Heart left ventricle (tissue), 16 donors: ENCODE measurements at regions not wholly inside any gene's neighbourhood (a gene's known extent, or its start where the extent isn't known, plus 50 kb on each side); places are given as distances from the start of the nearest gene placed in this dataset.

ENCODE experiments used
- ATAC-seq, 4 donors: fragments of 200-7000 bp; cut with Tn5 transposase; one replicate each; pipeline ENCODE4 v1.9.1; 2020 to 2022; ENCODE audit warnings: moderate library complexity in 4 of 4, mild to moderate bottlenecking in 3 of 4, moderate number of reproducible peaks in 1 of 4
- DNase-seq, 5 donors: peaks; one replicate each; pipeline ENCODE4 v3.0.0-alpha.2; 2020
- H3K27ac ChIP-seq, 12 donors: fragments of 200-600 bp; sonication (generic) in 4 of 12; one replicate each; pipeline versions ENCODE4 v1.5.0 to v1.8.0; 2016 to 2022; ENCODE audit warnings: mild to moderate bottlenecking in 2 of 12
- H3K27me3 ChIP-seq, 9 donors: fragments of 200-600 bp; sonication (generic) in 2 of 9; one replicate each; pipeline versions ENCODE4 v1.5.1 to v1.8.0; 2016 to 2022; ENCODE audit warnings: mild to moderate bottlenecking in 3 of 9
- H3K36me3 ChIP-seq, 9 donors: fragments of 200-600 bp; sonication (generic) in 2 of 9; one replicate each; pipeline versions ENCODE4 v1.5.0 to v1.8.0; 2018 to 2022; ENCODE audit warnings: mild to moderate bottlenecking in 2 of 9
- H3K4me1 ChIP-seq, 12 donors: fragments of 200-600 bp; sonication (generic) in 4 of 12; one replicate each; pipeline versions ENCODE4 v1.5.0 to v1.8.0; 2016 to 2022; ENCODE audit warnings: mild to moderate bottlenecking in 3 of 12
- H3K4me3 ChIP-seq, 12 donors: fragments of 200-600 bp; sonication (generic) in 4 of 12; one replicate each; pipeline versions ENCODE4 v1.5.0 to v1.8.0; 2017 to 2022; ENCODE audit warnings: mild to moderate bottlenecking in 9 of 12, moderate library complexity in 4 of 12
- H3K9me3 ChIP-seq, 12 donors: fragments of 200-600 bp; sonication (generic) in 4 of 12; one replicate each; pipeline versions ENCODE4 v1.5.0 to v1.8.0; 2016 to 2022; ENCODE audit warnings: mild to moderate bottlenecking in 1 of 12
- CTCF ChIP-seq, 12 donors: fragments of 200-600 bp; sonication (generic) in 4 of 12; IDR thresholded peaks; one replicate each; pipeline versions ENCODE4 v1.5.0 to v1.8.0; 2018 to 2022; ENCODE audit warnings: antibody characterized with exemption in 12 of 12, mild to moderate bottlenecking in 5 of 12
- POLR2A ChIP-seq, 2 donors: fragments of 450-650 bp; IDR thresholded peaks; one replicate each; pipeline ENCODE4 v1.6.1; 2017; ENCODE audit warnings: antibody characterized with exemption in 2 of 2, mild to moderate bottlenecking in 2 of 2, moderate library complexity in 2 of 2
- WGBS, 4 donors: extraction: QIAGEN DNeasy Blood & Tissue Kit in 2 of 4; methylation state at CpG; one replicate each; pipeline versions ENCODE4 v1.1.5 to v1.1.7; 2013 to 2018; 5-methylcytosine and 5-hydroxymethylcytosine counted together
- intact Hi-C, 10 donors: fragments of 100-400 bp; cut with DNase I; formaldehyde crosslinking; loops; one replicate each; pipeline versions ENCODE4 v1.11.1 to v1.14.2; 2022
- donor health status: ischemic (EF 13 %, LVEDD 7.1; RV severe dilation, severe dysfunction).
- donor health status: healthy with polysubstance abuse.
- donor health status: DM: no; HTN: yes; CAD: no.
- donor health status: DM: no; HTN: no; CAD: no.
- donor health status: ischemic (EF 25% LVEDD 6.9; RV normal size, moderate dysfunction).
- donor health status: ischemic (EF 25% LVEDD 5.7; RV mildly dilated, moderate dysfunction).
- donor health status: healthy.
- donor health status: DM: yes; HTN: yes; CAD: no.
- donor health status: ischemic (EF 35%, LVEDD 5.7; RV mildly dilated, moderate dysfunction).
- donor health status: nonischemic (EF 11% LVEDD 7.7; RV severe dilation, severe dysfunction).
- donor health status: DM: yes; HTN: yes; CAD: no.
- donor health status: PGD.
- donor health status: ischemic (EF 29% LVEDD 5.4; RV normal size, mild dysfunction).
- donor health status: nonischemic (EF 23%, LVEDD 6.1; RV moderate dilation, normal function).

DNA sequence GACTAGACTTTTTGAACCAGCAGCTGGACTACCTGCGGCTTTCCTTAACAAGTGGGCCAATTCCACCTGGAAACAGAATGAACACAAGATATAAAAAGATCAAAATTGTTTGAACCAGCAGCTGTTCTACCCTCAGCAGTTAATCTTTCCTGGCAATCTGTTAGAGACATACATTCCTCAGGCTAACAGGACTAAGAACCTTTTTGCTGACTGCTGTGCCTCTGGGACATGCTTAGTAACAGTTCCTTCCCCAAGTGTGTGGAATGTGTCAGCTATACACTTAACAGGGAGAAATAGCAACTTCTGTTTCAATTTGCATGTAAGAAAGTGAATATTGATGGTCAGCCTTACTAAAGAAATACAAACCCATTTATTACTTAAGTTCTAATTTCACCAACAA is 554.4 kb downstream of the ARAP2 start:
- Histone ChIP-seq H3K27ac (no peak overlapping the region), H3K9me3 (peaks cover 0 to 2% (median 0%) of the 10 kb centered on the region in 12 donors), H3K36me3 (no peaks in the 10 kb centered on the region), H3K27me3 (no peaks in the 10 kb centered on the region), H3K4me1 (no peaks in the 10 kb centered on the region), H3K4me3 (no peak overlapping the region)
- no peak for TF ChIP-seq POLR2A (IDR thresholded peaks at IDR 0.05)
- TF ChIP-seq CTCF (IDR thresholded peaks at IDR 0.05): no peak
- DNase-seq (no peak), ATAC-seq (no peak)
- 22 to 85% (median 78%) methylated on average over 1 of the region's 1 CpG for WGBS, 4 donors
- intact Hi-C loops: no loop called here

DNA sequence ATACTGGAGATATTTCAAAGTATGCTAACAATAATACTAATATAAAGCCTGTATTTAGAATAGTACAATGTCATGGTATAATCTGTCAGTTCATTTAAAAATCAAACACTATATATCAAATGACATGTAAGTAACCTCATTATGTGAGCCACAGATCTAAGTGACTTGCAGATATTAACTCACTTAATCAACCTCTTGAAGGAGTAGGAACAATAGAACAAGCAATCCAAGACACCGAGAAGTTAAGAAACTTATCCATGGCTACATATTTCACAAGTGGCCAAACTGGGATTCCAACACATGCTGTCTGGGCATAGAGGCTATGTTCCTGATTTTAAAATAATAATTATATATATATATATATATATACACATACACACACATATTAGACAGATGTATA is 554.0 kb downstream of the ARAP2 start:
- TF ChIP-seq CTCF (IDR thresholded peaks at IDR 0.05) (no peak), POLR2A (IDR thresholded peaks at IDR 0.05) (no peak)
- Histone ChIP-seq H3K4me1 (no peaks in the 10 kb centered on the region), H3K27ac (no peak overlapping the region), H3K36me3 (no peaks in the 10 kb centered on the region), H3K4me3 (no peak overlapping the region), H3K27me3 (no peaks in the 10 kb centered on the region), H3K9me3 (peaks cover 0 to 2% (median 0%) of the 10 kb centered on the region in 12 donors)
- DNase-seq (no peak), ATAC-seq (no peak)
- 54 to 71% (median 63%) methylated on average over 1 of the region's 1 CpG for WGBS, 4 donors
- intact Hi-C loops: no loop called here

GRCh38 chr4:35695003-35695402 is 549.3 kb downstream of the ARAP2 start:
- WGBS, 4 donors: 83 to 91% (median 87%) methylated on average over 3 of the region's 3 CpGs
- peaks cover 0 to 2% (median 0%) of the 10 kb centered on the region in 12 donors for H3K9me3 ChIP-seq
- H3K4me1 ChIP-seq: no peaks in the 10 kb centered on the region
- H3K27ac ChIP-seq: no peak overlapping the region
- H3K36me3 ChIP-seq: no peaks in the 10 kb centered on the region
- intact Hi-C loops: no loop called here
- TF ChIP-seq POLR2A (IDR thresholded peaks at IDR 0.05): no peak
- TF ChIP-seq CTCF (IDR thresholded peaks at IDR 0.05): no peak
- no peak for ATAC-seq
- no peak overlapping the region for H3K4me3 ChIP-seq
- H3K27me3 ChIP-seq: no peaks in the 10 kb centered on the region
- no peak for DNase-seq

GRCh38 chr4:35695421-35695820 is 548.9 kb downstream of the ARAP2 start:
- no peak for DNase-seq

More at GRCh38 chr4:35695421-35695820, 548.9 kb downstream of the ARAP2 start:
- Histone ChIP-seq H3K27me3 (no peaks in the 10 kb centered on the region), H3K27ac (no peak overlapping the region), H3K4me1 (no peaks in the 10 kb centered on the region), H3K36me3 (no peaks in the 10 kb centered on the region), H3K4me3 (no peak overlapping the region), H3K9me3 (peaks cover 0 to 2% (median 0%) of the 10 kb centered on the region in 12 donors)
- intact Hi-C loops: no loop called here
- 73 to 89% (median 78%) methylated on average over 2 of the region's 2 CpGs for WGBS, 4 donors
- TF ChIP-seq POLR2A (IDR thresholded peaks at IDR 0.05): no peak
- no peak for TF ChIP-seq CTCF (IDR thresholded peaks at IDR 0.05)
- no peak for ATAC-seq
